Activated CD4-positive, alpha-beta T cell treated with anti-CD3 and anti-CD28 coated beads, Interleukin-2, amount 50 U/mL, for 1 hour (primary cell): ENCODE measurements at regions not wholly inside any gene's neighbourhood (a gene's known extent, or its start where the extent isn't known, plus 50 kb on each side); places are given as distances from the start of the nearest gene placed in this dataset.

Experiments used
- DNase-seq: peaks from one replicate; pipeline ENCODE4 v3.0.0-alpha.2; 2020

DNA sequence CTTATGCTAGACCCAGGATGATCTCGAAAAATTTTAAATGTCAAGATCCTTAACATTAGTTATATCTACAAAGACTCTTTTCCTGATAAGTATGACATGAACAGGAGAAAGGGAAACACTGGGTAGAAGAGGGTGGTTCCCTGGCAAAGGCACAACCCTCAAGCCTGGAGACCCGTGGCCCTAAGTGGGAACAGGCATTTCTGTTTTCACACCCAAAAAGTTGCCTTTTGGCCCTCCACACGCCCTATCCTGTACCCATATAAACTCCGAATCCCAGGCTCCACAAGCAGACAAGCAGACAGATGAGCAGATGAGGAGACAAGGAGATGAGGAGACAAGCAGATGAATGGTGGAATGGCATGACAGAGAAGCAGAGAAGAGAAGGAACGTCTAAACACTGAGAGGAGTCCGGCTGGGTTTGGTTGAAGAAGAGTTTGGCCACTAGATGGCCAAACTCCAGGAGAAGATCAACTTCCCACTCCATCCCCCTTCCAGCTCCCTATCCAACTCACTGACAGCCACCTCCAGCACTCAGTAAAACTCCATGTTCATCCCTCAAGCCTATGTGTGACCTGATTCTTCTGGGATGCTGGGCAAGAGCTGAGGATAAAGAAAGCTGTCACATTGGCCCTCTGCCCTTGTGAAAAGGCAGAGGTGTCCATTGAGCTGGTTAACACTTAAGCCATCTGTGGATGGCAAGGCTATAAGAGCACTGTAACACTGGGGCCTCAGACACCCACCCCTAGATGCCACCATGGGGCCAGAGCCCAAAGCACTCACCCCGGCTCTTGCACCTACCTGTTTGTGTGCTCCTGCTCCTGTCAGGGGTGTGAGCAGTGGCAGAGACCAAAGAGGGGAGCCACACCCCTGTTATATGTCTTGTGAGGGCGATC lies 139.6 kb upstream of the FAM20A start:
- no peak for DNase-seq

DNA sequence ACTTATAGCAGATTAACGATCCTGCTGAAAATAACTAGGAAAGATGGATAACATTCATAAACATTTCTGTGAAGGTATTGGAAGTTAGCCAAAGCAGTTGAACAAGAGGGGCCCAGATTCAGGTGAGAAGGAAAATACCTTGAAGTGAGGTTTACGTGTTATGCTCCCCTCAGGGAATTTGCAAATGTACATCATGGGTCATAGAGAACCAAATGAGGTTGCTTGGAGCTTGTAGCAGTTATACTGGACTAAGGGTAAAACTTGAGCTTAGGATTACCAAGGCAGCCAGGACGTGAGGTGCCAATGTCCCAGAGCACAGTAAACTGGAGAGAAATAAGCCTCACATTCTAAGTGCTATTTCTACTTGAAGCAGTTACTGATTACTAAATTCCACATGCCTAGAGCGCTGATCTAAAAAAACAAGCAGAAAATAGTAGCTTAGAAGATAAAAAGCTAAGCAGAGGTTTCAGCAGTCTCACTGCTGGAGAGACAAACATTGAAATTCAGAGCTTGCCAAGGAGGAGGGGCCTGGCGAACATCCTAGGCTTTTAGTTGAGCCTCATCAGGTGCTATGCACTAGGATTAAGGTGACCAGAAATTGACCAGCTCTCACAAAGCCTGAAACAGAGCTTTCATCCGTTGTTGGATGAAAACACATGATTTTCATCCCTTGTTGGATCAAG lies 136.7 kb upstream of the FAM20A start:
- DNase-seq: no peak

DNA sequence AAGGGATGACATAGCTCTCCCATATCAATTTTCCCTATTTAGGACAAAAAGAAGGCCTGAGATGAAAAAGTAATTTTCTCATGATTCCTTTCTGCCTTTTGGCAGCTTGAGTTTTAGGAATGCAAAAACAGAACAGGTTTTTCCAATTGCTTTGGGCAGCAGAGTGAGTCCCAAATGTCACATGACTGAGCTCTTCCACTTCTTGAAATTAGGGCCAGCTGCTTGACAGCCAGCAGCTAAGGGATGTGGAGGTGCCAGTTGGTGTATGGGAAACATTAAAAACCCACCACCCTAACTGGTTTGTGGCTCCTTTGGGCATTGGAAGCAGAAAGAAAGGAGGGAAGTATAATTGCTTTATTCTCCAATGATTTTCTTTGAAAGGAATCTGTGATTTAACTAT lies 133.8 kb upstream of the FAM20A start:
- no peak for DNase-seq

- DNase-seq: no peak
Observed at GRCh38 chr17:68734187-68734900, 133.2 kb upstream of the FAM20A start.

GRCh38 chr17:68733241-68734176 lies 132.3 kb upstream of the FAM20A start:
- no peak for DNase-seq

GRCh38 chr17:68732301-68732749 lies 131.2 kb upstream of the FAM20A start:
- DNase-seq: no peak

DNA sequence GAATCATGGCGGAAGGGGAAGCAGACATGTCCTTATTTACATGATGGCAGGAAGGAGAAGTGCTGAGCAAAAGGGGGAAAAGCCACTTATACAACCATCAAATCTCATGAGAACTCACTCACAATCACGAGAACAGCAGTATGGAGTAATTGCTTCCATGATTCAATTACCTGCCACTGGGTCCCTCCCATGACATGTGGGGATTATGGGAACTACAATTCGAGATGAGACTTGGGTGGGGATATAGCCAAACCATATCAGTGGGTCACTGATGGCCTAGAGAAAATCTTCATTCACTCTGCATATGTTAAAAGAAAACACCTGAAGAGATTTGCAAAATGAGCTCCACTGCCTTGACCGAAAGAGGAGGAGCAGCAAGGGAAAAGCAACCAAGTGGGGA lies 130.3 kb upstream of the FAM20A start:
- DNase-seq: no peak

DNA sequence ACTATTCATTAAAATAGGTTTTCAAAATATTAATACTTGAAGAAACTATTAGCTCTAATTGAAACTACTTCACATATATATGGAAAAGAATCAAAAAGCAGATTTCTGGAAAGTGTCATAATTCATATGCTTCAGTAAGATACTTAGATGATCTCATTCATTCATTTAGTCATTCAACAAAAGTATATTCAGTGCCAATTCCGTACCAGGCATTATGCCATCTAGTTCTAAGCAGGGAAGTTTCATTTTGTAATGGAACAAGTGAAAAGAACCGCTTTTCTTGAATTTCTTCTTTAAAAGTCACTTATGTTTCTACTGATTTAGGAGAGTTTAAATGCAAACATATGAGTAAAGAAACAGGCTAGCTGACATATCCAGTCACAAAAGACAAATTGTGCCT lies 118.3 kb upstream of the FAM20A start:
- DNase-seq: no peak

GRCh38 chr17:68718926-68719325 lies 117.8 kb upstream of the FAM20A start:
- no peak for DNase-seq

DNA sequence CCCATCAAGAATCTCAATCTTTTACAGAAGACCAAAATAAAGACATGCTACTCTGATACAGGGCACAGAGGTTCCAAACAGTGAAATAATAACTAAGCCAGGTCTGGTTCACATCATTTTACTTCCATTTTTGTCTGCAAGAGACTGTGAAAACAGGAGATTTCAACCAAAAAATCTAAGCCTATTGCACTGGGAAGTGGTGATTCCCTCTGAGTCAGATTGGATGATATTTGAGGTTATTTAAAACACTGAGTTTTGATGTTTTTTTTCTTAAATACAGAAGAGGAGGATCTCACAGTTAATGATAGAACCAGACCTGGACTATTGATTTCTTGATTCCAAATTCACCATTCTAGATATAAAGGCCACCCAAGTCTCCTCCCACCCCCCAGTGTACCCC lies 117.3 kb upstream of the FAM20A start:
- no peak for DNase-seq

DNA sequence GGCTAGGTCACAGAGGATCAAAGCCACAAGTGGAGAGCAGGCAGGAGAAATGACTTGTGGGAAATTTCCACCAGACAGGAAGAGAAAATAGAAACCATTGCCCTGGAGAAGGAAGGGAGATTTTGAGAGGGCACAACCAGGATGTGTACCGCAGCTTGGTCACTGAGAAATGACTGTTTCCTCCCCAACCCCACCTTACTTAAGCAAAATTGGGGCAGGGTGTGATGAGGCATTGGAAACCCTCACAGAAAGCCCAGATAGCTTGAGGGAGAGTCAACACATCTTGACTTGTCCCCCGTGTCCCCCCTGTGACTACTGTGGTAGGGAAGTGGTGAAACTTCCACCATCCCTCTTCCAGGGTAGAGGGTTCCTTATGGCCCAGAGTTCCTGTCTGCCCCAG lies 113.5 kb upstream of the FAM20A start:
- DNase-seq: no peak

- no peak for DNase-seq
Observed at GRCh38 chr17:68711858-68712257, 110.7 kb upstream of the FAM20A start.

DNA sequence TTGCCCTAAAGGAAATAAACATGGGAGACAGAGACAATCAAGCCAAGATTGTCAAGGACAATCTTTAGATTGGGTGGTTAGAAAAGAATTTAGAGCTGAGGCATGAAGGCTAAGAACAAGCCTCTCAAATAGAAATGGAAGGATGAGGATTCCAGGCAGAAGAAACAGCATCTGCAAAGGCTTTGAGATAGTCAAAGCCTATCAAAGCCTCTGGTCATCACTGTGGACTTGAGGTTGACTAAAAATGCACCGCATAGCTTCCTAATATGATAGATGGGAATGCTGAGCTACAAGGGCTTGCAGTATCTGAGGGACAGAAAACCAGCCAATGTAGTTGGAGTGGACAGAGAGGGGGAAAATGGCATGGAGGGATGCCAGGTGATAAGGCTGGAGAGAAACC lies 109.8 kb upstream of the FAM20A start:
- DNase-seq: no peak

- no peak for DNase-seq
Observed at GRCh38 chr17:68710035-68710780, 109.0 kb upstream of the FAM20A start.

GRCh38 chr17:68709461-68709860 lies 108.3 kb upstream of the FAM20A start:
- DNase-seq: no peak

DNA sequence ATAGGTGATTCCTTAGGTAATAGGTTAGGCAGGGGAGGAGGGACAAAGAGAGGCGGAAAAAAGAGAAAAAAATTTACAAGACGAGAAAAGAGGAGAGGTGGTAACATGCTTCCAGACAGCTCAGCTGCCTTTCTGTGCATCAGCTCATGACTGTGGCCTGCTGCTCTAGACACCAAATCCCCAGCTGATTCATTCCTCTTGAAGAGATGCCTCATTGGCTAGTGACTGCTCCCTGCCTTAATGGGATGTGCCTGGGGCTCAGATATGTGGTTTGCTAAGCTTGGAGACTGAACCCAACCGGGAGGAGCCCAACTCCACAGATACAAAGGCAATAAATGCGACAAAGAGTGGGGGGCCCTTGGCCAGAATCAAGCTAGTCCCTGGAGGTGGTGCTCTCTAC lies 105.9 kb upstream of the FAM20A start:
- DNase-seq: no peak

- no peak for DNase-seq
Observed at GRCh38 chr17:68706356-68706920, 105.3 kb upstream of the FAM20A start.

DNA sequence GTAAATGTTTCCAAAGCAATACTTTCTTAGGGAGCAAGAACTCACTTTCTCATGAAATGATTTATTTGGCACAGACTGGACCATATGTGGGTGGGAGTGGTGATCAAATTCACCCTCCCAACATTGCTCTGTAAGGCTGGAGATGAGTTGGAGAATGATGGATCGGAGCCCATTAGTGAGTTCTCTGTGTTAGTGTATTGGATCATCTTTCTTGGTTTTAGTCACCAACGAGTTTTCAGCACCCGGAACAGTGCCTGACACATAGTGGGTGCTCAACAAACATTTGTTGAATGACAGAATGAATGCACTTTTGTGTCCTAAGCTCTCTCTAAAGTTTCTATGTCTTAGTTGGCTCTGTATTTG lies 104.5 kb upstream of the FAM20A start:
- no peak for DNase-seq

DNA sequence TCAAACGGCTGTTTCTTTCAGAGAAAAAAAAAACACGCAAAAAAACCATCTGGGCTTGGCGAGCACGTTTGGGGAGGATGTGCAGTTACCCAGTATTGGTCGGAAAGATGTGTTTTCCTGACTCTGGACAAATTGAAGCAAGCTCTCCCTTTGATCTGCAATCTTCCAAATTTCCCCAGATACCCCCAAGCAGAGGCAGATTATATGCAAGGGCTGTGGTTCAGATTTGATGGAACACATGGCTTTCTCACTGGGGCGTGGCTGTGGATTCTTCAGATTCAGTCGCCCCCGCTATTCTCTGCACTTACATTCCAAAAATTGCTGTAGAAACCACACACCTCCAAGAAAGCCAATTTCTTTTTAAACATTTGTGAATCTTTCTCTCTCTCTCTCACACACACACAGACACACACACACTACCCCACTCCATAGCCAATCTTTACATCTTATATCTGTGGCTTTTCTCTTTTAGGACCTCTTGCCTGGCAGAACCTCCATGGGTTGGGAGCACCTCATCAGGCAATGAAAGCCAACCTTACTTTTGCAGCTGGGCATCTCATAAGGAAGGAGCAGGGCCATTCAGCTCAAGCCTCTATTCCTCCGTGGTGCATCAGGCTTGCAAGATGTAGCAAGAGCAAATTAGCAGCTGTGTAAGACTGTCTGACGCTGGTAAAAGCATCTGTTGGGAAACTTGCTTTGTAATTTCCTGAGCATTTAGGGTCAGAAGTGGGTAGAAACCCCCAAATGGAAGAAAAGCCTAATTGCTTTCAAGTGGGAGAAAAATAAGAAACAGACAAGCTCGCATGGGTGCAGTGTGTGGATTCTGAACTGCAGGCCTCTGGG lies 103.9 kb upstream of the FAM20A start:
- DNase-seq: no peak

GRCh38 chr17:68701046-68701445 lies 99.9 kb upstream of the FAM20A start:
- no peak for DNase-seq

DNA sequence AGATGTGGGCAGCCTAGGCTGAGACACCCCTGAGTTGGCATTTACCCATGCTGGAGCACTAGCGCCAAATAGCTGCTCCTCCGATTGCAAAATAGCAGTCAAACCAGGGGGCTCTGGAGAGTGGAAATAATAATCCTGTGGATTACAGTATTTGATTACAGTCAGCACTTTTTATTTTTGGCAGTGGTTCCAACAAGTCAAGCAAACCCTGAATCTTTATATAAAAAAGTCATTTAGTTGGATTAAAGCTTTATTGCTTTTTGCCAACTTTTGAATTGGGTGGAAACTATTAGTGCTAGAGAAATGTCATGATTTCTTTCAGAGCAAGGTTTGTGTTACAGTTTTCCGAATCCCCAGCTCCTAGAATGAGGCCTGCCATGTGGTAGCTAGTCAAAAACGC lies 99.3 kb upstream of the FAM20A start:
- no peak for DNase-seq
